Stimulated activated CD8-positive, alpha-beta memory T cell treated with anti-CD3 and anti-CD28 coated beads, Interleukin-2, amount 100 ng/mL, for 48 hours (primary cell): ENCODE measurements at regions not wholly inside any gene's neighbourhood (a gene's known extent, or its start where the extent isn't known, plus 50 kb on each side); places are given as distances from the start of the nearest gene placed in this dataset.
"Not testable (repeated sequence)": the region's sequence is repeated elsewhere in the genome, so short reads cannot be mapped to it uniquely, and the experiment has no call there.

ENCODE experiments used
- DNase-seq, 2 donors: peaks; one replicate each; pipeline ENCODE4 v3.0.0-alpha.2; 2020; ENCODE audit warnings: low read depth in 2 of 2

- no peak for DNase-seq
These were observed 1729.7 kb downstream of the PCDH9 start for GRCh38 chr13:65500481-65500880.

GRCh38 chr13:65499256-65499655 is 1730.9 kb downstream of the PCDH9 start:
- DNase-seq, result no peak

GRCh38 chr13:65497265-65497664 is 1732.9 kb downstream of the PCDH9 start:
- DNase-seq, result no peak

- DNase-seq, result not testable (repeated sequence)
These were observed 1739.4 kb downstream of the PCDH9 start for GRCh38 chr13:65490725-65491124.

- no peak for DNase-seq
These were observed 1741.5 kb downstream of the PCDH9 start for GRCh38 chr13:65488606-65489005.

GRCh38 chr13:65479692-65480091 is 1750.4 kb downstream of the PCDH9 start:
- no peak for DNase-seq

GRCh38 chr13:65473196-65473595 is 1756.9 kb downstream of the PCDH9 start:
- no peak for DNase-seq

- no peak for DNase-seq
These were observed 1757.8 kb downstream of the PCDH9 start for GRCh38 chr13:65472336-65472735.

GRCh38 chr13:65470781-65471180 is 1759.4 kb downstream of the PCDH9 start:
- DNase-seq, result no peak

GRCh38 chr13:65468628-65469027 is 1761.5 kb downstream of the PCDH9 start:
- no peak for DNase-seq

GRCh38 chr13:65461590-65461989 is 1768.5 kb downstream of the PCDH9 start:
- no peak for DNase-seq

- no peak for DNase-seq
These were observed 1770.0 kb downstream of the PCDH9 start for GRCh38 chr13:65460136-65460535.

GRCh38 chr13:65456150-65456912 is 1773.8 kb downstream of the PCDH9 start:
- no peak for DNase-seq

- no peak for DNase-seq
These were observed 1775.7 kb downstream of the PCDH9 start for GRCh38 chr13:65454403-65454802.

- DNase-seq, result no peak
These were observed 1776.2 kb downstream of the PCDH9 start for GRCh38 chr13:65453982-65454381.

- no peak for DNase-seq
These were observed 1784.8 kb downstream of the PCDH9 start for GRCh38 chr13:65445340-65445739.

GRCh38 chr13:65435590-65435989 is 1794.5 kb downstream of the PCDH9 start:
- DNase-seq, result no peak

GRCh38 chr13:65417953-65418352 is 1812.2 kb downstream of the PCDH9 start:
- DNase-seq, result no peak

GRCh38 chr13:65416784-65417183 is 1813.4 kb downstream of the PCDH9 start:
- DNase-seq, result no peak

GRCh38 chr13:65414187-65414586 is 1815.9 kb downstream of the PCDH9 start:
- no peak for DNase-seq

- no peak for DNase-seq
These were observed 1818.6 kb downstream of the PCDH9 start for GRCh38 chr13:65411521-65411920.

- no peak for DNase-seq
These were observed 1819.3 kb downstream of the PCDH9 start for GRCh38 chr13:65410791-65411190.

- DNase-seq, result no peak
These were observed 1828.8 kb downstream of the PCDH9 start for GRCh38 chr13:65401315-65401714.

GRCh38 chr13:65400702-65401101 is 1829.4 kb downstream of the PCDH9 start:
- DNase-seq, result no peak
